ENCODE measurements at regions not wholly inside any gene's neighbourhood (a gene's known extent, or its start where the extent isn't known, plus 50 kb on each side); places are given as distances from the start of the nearest gene placed in this dataset.
"Not testable (repeated sequence)": the region's sequence is repeated elsewhere in the genome, so short reads cannot be mapped to it uniquely, and the experiment has no call there.

DNA sequence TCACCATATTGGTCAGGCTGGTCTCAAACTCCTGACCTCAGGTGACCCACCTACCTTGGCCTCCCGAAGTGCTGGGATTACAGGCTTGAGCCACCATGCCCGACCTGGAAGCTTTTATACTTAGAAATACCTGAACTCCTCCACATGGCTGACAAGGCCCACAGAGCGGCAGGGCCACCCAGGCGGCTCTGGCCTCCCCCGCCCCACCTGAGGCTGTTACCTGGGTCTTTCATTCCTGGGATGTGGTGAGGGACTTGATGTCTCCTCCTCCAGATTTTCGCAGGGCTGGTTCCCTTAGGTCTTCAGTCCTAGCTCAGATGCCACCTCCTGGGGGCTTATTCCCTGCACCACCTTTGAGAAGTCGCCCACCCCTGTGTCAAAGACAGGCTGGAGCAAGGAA lies 152.1 kb downstream of the LY86 start:
- ATAC-seq (no peak), DNase-seq (ENCODE audit: low spot score in 2 of 2) (no peak)
- Mint-ChIP-seq H3K36me3 (no peaks in the 10 kb centered on the region), H3K27ac (no peak overlapping the region), H3K9me3 (no peaks in the 10 kb centered on the region)

DNA sequence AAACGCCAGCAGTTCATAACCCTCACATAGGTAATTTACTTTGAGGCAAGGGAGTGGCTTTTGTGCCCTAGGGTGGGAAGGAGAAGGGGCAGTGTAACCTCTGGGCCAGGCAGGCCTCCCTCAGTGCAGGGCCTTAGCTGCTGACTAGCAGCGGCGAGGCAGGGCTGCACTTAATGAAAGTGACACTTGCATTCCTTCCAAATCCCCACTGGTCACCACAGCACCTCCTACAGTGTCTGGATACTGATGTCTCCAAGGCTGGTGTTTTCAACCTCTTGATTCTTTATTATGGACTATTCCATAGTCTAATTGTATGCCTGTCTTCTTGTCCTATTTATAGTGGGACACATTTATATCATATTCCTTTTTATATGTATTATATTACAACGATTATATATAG lies 152.7 kb downstream of the LY86 start:
- Mint-ChIP-seq H3K36me3 (no peaks in the 10 kb centered on the region), H3K27ac (no peak overlapping the region), H3K9me3 (no peaks in the 10 kb centered on the region)
- ATAC-seq (no peak), DNase-seq (ENCODE audit: low spot score in 2 of 2) (no peak)

DNA sequence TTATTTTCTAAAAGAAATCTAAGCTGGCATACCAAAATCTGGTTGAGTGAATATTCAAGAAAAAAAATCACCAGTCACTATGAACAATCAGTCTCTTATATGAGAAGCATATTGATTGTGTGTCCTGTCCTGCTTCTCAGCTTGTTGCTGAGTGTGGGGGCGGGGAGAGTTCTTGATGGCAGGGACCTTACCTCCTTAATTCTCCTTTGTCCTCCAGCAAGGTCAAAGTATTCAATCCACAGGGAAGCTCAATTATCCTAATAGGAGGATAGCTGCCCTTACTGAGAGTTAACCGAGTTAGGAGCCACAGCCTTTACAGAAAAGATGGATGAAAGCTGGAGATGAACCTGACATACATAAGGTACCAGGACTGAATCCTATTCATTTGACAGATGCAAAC lies 154.0 kb downstream of the LY86 start:
- no peak overlapping the region for H3K27ac Mint-ChIP-seq
- ATAC-seq: no peak
- no peak for DNase-seq (ENCODE audit: low spot score in 2 of 2)
- no peaks in the 10 kb centered on the region for H3K36me3 Mint-ChIP-seq
- no peaks in the 10 kb centered on the region for H3K9me3 Mint-ChIP-seq

DNA sequence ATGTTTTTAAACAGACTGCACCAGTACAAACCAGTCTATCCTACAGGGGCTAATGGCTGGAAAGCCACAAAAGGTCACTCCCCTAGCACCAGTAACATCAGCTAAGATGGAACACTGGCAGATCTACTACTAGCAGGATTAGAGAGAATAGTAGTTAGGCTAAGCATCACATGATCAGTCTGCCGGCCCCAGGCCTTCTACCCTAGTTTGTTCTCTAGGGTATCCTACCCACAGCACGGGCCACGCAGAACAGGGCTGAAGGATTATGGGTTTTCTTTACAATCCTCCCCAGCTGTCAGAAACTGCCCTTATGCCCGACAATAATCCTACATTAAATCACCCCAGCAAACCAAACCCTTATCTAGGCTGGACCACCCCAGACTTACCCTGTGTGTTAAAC lies 156.0 kb downstream of the LY86 start:
- Mint-ChIP-seq H3K36me3 (no peaks in the 10 kb centered on the region), H3K27ac (no peak overlapping the region), H3K9me3 (no peaks in the 10 kb centered on the region)
- ATAC-seq: no peak
- no peak for DNase-seq (ENCODE audit: low spot score in 2 of 2)

DNA sequence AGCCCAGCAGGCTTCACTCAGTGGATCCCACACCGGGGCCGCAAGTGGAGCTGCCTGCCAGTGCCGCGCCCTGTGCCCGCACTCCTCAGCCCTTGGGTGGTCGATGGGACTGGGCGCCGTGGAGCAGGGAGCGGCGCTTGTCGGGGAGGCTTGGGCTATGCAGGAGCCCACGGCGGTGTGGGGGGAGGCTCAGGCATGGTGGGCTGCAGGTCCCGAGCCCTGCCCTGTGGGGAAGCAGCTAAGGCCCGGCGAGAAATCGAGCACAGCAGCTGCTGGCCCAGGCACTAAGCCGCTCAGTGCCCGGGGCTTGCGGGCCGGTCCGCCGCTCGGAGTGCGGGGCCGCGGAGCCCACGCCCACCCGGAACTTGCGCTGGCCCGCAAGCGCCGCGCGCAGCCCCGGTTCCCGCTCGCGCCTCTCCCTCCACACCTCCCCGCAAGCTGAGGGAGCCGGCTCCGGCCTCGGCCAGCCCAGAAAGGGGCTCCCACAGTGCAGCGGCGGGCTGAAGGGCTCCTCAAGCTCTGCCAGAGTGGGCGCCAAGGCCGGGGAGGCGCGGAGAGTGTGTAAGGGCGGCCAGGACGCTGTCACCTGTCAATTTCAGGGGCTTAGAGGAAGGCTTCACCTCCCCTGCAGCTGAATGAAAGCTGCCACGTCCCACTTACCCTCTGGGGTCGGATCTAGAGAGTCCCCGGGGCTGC lies 157.3 kb downstream of the LY86 start:
- not testable (repeated sequence) for DNase-seq (ENCODE audit: low spot score in 2 of 2); H3K27ac Mint-ChIP-seq

DNA sequence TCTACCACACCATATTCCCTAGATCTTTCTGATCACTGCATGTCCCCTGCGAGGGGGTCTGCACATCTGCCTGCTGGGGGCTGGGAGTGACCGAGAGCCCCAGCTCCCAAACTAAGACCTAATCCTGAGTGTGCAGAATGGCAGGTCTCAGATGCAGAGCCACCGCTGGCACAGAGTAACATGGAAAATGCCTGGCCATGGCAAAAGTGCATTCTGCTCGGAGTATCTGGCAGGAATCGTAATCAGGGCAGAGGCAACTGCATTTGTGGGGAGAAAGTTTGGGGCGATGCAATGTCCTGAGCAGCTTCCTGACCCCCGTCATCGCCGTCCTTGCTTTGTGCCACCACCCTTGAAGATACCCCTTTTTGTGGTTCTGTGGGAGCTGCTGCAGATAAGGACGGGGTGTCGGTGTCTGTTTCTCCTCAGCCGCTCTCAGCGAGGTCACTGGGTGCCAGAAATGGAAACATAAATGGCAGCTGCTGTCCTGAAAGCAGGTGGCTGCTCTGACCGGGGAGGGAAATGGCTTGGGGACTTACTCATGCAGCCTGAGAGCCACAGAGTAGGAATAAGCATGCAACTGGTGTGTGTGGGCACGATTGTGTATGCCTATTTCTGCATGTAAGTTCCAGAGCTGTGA lies 157.9 kb downstream of the LY86 start:
- no peak overlapping the region for H3K27ac Mint-ChIP-seq
- H3K36me3 Mint-ChIP-seq: no peaks in the 10 kb centered on the region
- ATAC-seq (no peak), DNase-seq (ENCODE audit: low spot score in 2 of 2) (no peak)
- no peaks in the 10 kb centered on the region for H3K9me3 Mint-ChIP-seq

More for the DNA sequence above, 157.3 kb downstream of the LY86 start:
- not testable (repeated sequence) for H3K9me3 Mint-ChIP-seq, ATAC-seq, H3K36me3 Mint-ChIP-seq

DNA sequence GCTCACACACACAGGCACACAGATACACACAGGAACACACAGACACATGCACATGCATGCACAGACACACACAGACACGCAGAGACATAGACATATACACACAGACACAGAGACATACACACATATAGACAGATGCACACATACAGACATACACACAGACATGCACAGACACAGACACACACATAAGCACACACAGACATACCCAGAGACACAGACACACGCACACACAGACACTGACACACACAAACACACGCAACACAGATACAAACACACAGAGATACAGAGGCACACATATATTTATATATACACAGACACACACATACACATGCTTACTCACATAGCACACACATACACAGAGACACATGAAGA lies 158.4 kb downstream of the LY86 start:
- Mint-ChIP-seq H3K27ac (no peak overlapping the region), H3K9me3 (no peaks in the 10 kb centered on the region), H3K36me3 (no peaks in the 10 kb centered on the region)
- ATAC-seq (no peak), DNase-seq (ENCODE audit: low spot score in 2 of 2) (no peak)

DNA sequence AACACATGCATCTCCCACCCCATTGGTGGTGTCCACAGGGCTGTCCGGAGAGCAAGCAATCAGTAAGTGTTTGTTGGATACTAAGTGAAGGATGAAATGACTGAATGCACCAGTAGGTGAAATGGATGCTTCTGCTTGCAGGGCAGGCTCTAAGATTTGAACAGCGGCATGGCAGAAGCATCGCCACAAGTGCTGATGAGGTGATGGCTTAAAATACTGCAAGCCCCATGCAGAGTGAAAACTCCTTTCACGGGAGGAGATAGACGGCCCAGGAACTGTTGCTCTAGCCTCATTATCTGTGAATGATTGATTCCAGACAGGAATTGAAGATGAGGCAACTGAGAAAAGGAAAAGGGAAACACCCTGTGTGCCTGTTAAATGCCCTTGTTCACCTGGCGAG lies 158.9 kb downstream of the LY86 start:
- no peak for DNase-seq (ENCODE audit: low spot score in 2 of 2)
- Mint-ChIP-seq H3K36me3 (no peaks in the 10 kb centered on the region), H3K27ac (no peak overlapping the region), H3K9me3 (no peaks in the 10 kb centered on the region)
- ATAC-seq: no peak

DNA sequence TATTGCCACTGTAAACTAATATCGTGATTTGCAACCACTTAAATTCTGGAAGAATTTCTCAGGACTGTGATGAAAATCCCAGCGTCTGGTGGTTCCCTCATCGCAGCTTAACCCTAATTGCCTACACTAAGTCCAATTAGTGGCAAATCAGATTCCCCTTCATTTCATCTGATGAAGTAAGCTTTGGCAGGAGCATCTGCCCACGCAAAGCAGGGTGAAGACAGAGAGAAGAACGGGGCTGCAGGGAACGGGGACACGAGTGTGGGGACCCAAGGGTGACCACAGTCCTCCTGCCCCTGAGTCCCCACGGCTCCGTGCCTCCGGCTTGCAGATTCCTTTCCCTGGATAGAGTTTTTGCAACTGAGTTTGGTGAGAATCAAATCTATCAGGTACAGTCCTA lies 159.5 kb downstream of the LY86 start:
- no peak overlapping the region for H3K27ac Mint-ChIP-seq
- no peaks in the 10 kb centered on the region for H3K36me3 Mint-ChIP-seq
- ATAC-seq (no peak), DNase-seq (ENCODE audit: low spot score in 2 of 2) (no peak)
- no peaks in the 10 kb centered on the region for H3K9me3 Mint-ChIP-seq

DNA sequence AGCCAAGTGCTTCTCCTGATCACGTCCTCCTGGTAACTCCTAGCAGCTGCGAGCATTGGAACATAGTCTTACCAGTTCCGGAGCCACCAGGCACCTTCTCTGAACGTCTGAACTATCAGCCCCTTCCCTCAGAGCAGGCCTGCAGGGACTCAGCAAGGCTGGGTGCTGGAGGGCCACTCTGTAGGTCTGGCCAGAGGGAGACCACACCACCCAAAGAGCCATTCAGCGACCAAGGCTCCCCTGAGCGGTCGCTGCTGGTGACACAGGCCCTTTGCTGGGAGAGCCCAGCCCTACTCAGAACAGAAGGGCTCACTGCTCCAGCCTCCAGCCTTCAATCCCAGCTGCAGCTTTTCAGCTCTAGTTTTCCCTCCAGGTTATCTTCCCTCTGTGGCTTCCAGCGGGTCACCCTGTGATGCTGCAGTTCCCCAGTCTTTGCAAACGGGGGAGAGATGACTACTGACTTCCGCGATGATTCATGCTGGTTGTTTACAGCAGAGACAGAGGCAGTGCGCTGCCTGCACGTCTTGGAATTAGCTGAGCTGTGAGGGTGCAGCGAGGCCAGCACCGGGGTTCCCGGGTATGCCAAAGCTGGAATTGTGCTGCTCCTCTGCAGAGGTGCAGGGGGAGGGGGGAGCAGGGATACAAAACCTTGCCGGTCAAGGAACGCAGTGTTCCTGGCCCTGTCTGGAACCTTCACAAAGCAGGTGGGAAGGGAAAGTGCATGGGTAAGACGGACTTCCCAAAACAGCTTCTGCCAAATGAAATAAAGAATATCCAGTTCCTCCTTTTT lies 161.4 kb downstream of the LY86 start:
- ATAC-seq (peak; percentile 95 to 97), DNase-seq (ENCODE audit: low spot score in 2 of 2) (peak; percentile 54 to 60)
- H3K9me3 Mint-ChIP-seq: no peaks in the 10 kb centered on the region
- H3K27ac Mint-ChIP-seq: no peak overlapping the region
- H3K36me3 Mint-ChIP-seq: no peaks in the 10 kb centered on the region

DNA sequence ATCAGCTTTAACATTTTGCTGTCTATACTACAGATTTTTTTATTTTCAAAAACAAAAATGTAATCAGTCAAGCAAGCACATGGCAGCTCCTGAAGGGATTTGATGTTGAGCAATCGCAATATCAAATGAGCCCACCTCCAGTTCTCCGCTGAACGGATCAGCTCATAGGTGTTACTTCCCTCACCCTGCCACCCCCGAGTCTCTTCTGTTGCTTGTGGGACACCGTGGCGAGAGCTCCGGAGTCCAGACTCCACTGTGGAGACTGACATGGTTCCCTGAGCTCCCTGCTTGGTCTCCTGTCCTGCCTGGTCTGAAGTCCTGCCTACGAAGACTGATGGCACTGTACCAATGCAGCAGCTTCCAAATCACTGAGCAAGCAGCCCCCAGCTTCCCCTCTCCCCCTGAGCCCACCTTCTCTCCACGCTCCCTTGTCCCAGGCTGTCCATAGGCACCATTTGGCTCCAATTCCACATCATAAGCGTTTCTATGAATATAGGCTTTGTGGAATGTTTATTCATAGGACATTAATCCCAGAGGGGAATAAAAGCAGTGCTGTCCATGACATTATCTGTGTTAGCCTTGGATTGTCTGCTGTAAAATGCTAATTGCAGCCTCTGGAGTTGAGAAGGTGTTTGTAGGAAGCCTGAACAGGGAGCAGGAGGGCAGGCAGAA lies 162.2 kb downstream of the LY86 start:
- no peak overlapping the region for H3K27ac Mint-ChIP-seq
- ATAC-seq: no peak
- H3K9me3 Mint-ChIP-seq: no peaks in the 10 kb centered on the region
- no peak for DNase-seq (ENCODE audit: low spot score in 2 of 2)
- no peaks in the 10 kb centered on the region for H3K36me3 Mint-ChIP-seq

DNA sequence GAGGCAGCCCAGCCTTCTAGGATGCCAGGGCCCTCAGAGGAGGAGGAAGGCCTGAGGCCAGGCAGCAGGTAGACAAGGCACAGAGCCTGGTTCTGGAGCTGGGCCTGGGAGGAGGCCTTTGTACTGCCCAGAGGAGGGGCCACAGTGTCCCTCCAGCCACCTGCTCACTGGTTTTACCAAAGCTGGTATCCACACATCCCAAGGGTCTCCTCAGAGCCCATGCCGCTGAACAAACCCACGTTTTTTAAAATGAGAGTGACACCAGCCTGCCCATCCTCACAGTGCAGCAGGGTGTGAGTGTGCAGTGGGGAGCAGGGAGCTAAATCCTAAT lies 162.7 kb downstream of the LY86 start:
- Mint-ChIP-seq H3K27ac (no peak overlapping the region), H3K36me3 (no peaks in the 10 kb centered on the region), H3K9me3 (no peaks in the 10 kb centered on the region)
- DNase-seq (ENCODE audit: low spot score in 2 of 2) (no peak), ATAC-seq (peak in 1 of 2 donors; percentile 36)

DNA sequence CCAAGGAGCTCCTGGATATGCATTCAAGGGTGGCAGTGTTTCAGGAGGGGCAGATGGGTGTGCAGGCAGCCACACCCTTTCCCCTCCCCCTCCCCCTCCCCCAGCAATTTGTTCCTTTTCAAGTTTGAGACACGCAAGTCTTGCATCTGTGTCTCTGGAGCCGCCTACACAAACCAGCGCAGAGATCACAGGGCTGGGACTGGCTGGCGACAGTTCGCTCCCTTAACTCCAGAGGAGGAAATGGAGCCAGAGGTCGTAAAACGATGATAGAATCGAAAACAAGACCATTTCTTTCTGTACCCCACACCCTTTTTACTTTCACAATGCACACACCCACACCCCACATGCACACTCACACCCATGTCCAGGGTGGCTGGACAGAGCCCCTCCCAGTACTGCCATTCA lies 163.1 kb downstream of the LY86 start:
- peak; percentile 30 to 68 for ATAC-seq
- Mint-ChIP-seq H3K9me3 (no peaks in the 10 kb centered on the region), H3K27ac (peak overlapping the region in 1 of 2 donors; percentile 39), H3K36me3 (no peaks in the 10 kb centered on the region)
- peak in 1 of 2 donors; percentile 26 for DNase-seq (ENCODE audit: low spot score in 2 of 2)

DNA sequence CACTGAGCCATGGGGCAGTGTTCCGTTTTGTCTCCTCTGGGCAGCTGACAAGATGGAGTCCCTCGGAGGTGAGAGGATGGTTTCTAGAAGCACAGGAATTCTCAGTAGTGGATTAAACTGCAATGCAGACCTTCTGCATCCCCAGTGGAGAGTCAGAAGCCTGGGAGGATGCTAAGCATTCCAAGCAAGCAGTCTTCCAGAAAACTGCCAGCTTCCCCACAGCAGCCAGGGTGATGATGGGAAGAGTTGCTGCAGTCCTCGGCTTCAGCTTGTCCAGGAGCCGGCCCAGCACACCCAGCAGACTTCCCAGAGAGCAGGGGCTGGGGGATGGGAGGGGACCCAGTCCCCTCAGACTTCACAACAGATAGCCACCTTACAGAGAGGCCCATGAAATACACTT lies 163.6 kb downstream of the LY86 start:
- ATAC-seq (no peak), DNase-seq (ENCODE audit: low spot score in 2 of 2) (no peak)
- peak overlapping the region in 1 of 2 donors; percentile 39 for H3K27ac Mint-ChIP-seq
- no peaks in the 10 kb centered on the region for H3K9me3 Mint-ChIP-seq
- no peaks in the 10 kb centered on the region for H3K36me3 Mint-ChIP-seq

DNA sequence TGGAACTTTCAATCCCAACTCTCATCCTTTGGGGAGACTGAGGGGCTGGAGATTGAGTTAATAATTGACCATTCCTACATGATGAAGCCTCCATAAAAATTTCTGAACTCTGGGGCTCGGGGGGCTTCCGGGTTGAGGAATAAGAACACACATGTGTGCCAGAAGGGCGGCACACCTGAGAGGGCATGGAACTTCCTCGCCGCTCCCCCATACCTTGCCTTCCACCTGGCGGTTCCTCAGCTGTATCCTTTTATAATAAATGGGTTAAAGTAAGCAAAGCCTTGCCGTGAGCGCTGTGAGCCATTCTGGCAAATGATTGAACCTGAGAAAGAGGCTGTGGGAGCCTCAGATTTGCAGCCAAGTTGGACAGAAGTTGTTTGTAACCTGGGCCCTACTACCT lies 164.8 kb downstream of the LY86 start:
- Mint-ChIP-seq H3K36me3 (no peaks in the 10 kb centered on the region), H3K9me3 (no peaks in the 10 kb centered on the region), H3K27ac (no peak overlapping the region)
- DNase-seq (ENCODE audit: low spot score in 2 of 2) (no peak), ATAC-seq (no peak)

DNA sequence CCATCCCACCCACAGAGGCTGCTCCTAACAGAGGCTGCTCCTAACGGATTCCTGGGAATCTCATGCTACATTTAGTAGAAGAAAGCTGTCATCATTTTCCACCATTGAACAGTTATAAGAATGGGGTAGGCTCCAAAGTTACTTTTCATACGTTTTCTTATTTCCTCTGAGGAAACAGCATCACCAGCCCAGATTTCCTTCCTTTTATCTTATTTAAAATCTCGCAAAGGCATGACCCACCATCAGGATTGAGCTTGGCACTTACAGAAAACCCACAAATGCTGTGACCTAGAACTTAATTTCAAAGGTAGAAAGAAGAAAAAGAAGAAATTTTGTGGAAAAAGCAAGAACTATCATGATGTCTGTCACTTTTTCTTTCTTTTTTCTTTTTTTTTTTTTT lies 168.0 kb downstream of the LY86 start:
- H3K36me3 Mint-ChIP-seq: no peaks in the 10 kb centered on the region
- H3K27ac Mint-ChIP-seq: no peak overlapping the region
- DNase-seq (ENCODE audit: low spot score in 2 of 2) (no peak), ATAC-seq (no peak)
- H3K9me3 Mint-ChIP-seq: no peaks in the 10 kb centered on the region

DNA sequence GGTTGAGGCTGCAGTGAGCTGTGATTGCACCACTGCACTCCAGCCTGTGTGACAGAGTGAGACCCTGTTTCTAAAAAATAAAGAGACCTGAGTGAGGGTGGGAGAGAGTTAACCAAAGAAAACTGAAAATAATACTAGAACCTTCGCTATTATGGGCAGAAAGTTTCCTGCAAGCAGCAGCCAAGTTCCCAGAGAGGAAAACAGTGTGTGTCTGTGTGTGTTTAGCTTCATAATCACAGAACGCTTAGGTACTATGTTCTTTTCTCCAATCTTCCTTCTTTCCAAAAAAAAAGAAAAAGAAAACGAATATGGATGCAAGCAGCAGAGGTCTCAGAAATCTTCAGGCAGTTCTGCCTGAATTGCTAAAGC lies 170.0 kb downstream of the LY86 start:
- Mint-ChIP-seq H3K27ac (no peak overlapping the region), H3K36me3 (no peaks in the 10 kb centered on the region), H3K9me3 (no peaks in the 10 kb centered on the region)
- no peak for ATAC-seq
- DNase-seq (ENCODE audit: low spot score in 2 of 2): no peak
